Brain microvascular endothelial cell (primary cell): ENCODE measurements at regions not wholly inside any gene's neighbourhood (a gene's known extent, or its start where the extent isn't known, plus 50 kb on each side); places are given as distances from the start of the nearest gene placed in this dataset.

Experiments used
- DNase-seq: peaks from one replicate; pipeline ENCODE4 v3.0.0-alpha.2; 2020
- H3K27ac ChIP-seq: fragments of 250-450 bp; sonication (Bioruptor Pico); 2 replicates; pipeline ENCODE4 v1.5.1; 2020; ENCODE audit warnings: mild to moderate bottlenecking, moderate library complexity
- H3K27me3 ChIP-seq: fragments of 250-450 bp; sonication (Bioruptor Pico); replicated peaks from 2 replicates; pipeline ENCODE4 v1.5.1; 2020; ENCODE audit warnings: mild to moderate bottlenecking
- H3K36me3 ChIP-seq: fragments of 250-450 bp; sonication (Bioruptor Pico); replicated peaks from 2 replicates; pipeline ENCODE4 v1.5.1; 2020; ENCODE audit warnings: mild to moderate bottlenecking
- H3K4me3 ChIP-seq: 2 replicates; pipeline ENCODE4 v1.5.1; 2011; ENCODE audit warnings: low read depth, mild to moderate bottlenecking, control low read depth, low read length, moderate library complexity
- CTCF ChIP-seq: IDR thresholded peaks from 2 replicates; pipeline ENCODE4 v1.5.1; 2011; ENCODE audit warnings: low read depth, mild to moderate bottlenecking, moderate library complexity, low read length, control low read depth, inconsistent platforms; ENCODE audit errors: missing control alignments
- in situ Hi-C: cut with HindIII; loops from 2 replicates; pipeline ENCODE4 v1.10.0; 2017; ENCODE audit warnings: low sequenced_read_pairs, low pct_ligation_motif_present

- in situ Hi-C loops = no loop called here
These were observed 568.9 kb upstream of the MKI67 start for GRCh38 chr10:128694851-128695725.

GRCh38 chr10:128695931-128696330 lies 569.7 kb upstream of the MKI67 start:
- no peaks in the 10 kb centered on the region for H3K36me3 ChIP-seq
- H3K4me3 ChIP-seq = no peak overlapping the region
- no peaks in the 10 kb centered on the region for H3K27me3 ChIP-seq
- in situ Hi-C loops = no loop called here
- H3K27ac ChIP-seq = no peak overlapping the region
- DNase-seq = no peak
- no peak for TF ChIP-seq CTCF

More at GRCh38 chr10:128694851-128695725, 568.9 kb upstream of the MKI67 start:
- Histone ChIP-seq H3K27me3 (no peaks in the 10 kb centered on the region), H3K27ac (no peak overlapping the region), H3K36me3 (no peaks in the 10 kb centered on the region), H3K4me3 (no peak overlapping the region)
- no peak for DNase-seq
- no peak for TF ChIP-seq CTCF

GRCh38 chr10:128697437-128697836 lies 571.2 kb upstream of the MKI67 start:
- H3K27ac ChIP-seq = no peak overlapping the region

GRCh38 chr10:128701381-128701780 lies 575.2 kb upstream of the MKI67 start:
- Histone ChIP-seq H3K4me3 (no peak overlapping the region), H3K27ac (no peak overlapping the region), H3K27me3 (no peaks in the 10 kb centered on the region), H3K36me3 (no peaks in the 10 kb centered on the region)
- in situ Hi-C loops = no loop called here
- TF ChIP-seq CTCF = no peak
- DNase-seq = no peak

More at GRCh38 chr10:128697437-128697836, 571.2 kb upstream of the MKI67 start:
- Histone ChIP-seq H3K4me3 (no peak overlapping the region), H3K27me3 (no peaks in the 10 kb centered on the region), H3K36me3 (no peaks in the 10 kb centered on the region)
- no peak for DNase-seq
- in situ Hi-C loops = no loop called here
- no peak for TF ChIP-seq CTCF

GRCh38 chr10:128701837-128702236 lies 575.6 kb upstream of the MKI67 start:
- Histone ChIP-seq H3K27ac (no peak overlapping the region), H3K36me3 (no peaks in the 10 kb centered on the region), H3K27me3 (no peaks in the 10 kb centered on the region), H3K4me3 (no peak overlapping the region)
- TF ChIP-seq CTCF = no peak
- no peak for DNase-seq
- in situ Hi-C loops = no loop called here

- Histone ChIP-seq H3K27ac (no peak overlapping the region), H3K36me3 (no peaks in the 10 kb centered on the region), H3K4me3 (no peak overlapping the region), H3K27me3 (no peaks in the 10 kb centered on the region)
- TF ChIP-seq CTCF = no peak
- in situ Hi-C loops = no loop called here
- DNase-seq = no peak
These were observed 578.5 kb upstream of the MKI67 start for GRCh38 chr10:128704716-128705115.
